Panc1 (cell line): ENCODE measurements at regions not wholly inside any gene's neighbourhood (a gene's known extent, or its start where the extent isn't known, plus 50 kb on each side); places are given as distances from the start of the nearest gene placed in this dataset.

Experiments used
- SIN3A ChIP-seq: IDR thresholded peaks from 2 replicates; pipeline ENCODE4 v1.6.1; 2012; ENCODE audit warnings: low read depth, mild to moderate bottlenecking, low read length, moderate library complexity, borderline replicate concordance; ENCODE audit not compliant: insufficient read depth
- TF ChIP-seq, protein P1 (sequence below): fragments of 450-650 bp; IDR thresholded peaks from 2 replicates; pipeline ENCODE4 v1.5.1; 2017; ENCODE audit warnings: mild to moderate bottlenecking

DNA sequence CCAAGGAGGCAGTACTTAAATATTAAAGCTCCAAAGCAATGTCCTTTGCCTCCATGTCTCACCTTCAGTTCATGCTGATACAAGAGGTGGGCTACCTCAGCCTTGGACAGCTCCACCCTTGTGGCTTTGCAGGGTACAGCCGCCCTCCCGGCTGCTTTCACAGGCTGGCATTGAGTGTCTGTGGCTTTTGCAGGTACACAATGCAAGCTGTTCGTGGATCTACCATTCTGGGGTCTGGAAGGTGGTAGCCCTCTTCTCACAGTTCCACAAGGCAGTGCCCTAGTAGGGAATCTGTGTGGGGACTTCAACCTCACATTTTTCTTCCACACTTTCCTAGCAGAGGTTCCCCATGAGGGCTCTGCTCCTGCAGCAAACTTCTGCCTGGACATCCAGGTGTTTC lies 324.8 kb downstream of the COL11A1 start:
- TF ChIP-seq, protein P1, sequence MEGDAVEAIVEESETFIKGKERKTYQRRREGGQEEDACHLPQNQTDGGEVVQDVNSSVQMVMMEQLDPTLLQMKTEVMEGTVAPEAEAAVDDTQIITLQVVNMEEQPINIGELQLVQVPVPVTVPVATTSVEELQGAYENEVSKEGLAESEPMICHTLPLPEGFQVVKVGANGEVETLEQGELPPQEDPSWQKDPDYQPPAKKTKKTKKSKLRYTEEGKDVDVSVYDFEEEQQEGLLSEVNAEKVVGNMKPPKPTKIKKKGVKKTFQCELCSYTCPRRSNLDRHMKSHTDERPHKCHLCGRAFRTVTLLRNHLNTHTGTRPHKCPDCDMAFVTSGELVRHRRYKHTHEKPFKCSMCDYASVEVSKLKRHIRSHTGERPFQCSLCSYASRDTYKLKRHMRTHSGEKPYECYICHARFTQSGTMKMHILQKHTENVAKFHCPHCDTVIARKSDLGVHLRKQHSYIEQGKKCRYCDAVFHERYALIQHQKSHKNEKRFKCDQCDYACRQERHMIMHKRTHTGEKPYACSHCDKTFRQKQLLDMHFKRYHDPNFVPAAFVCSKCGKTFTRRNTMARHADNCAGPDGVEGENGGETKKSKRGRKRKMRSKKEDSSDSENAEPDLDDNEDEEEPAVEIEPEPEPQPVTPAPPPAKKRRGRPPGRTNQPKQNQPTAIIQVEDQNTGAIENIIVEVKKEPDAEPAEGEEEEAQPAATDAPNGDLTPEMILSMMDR, result no peak
- no peak for TF ChIP-seq SIN3A
